ENCODE measurements at regions not wholly inside any gene's neighbourhood (a gene's known extent, or its start where the extent isn't known, plus 50 kb on each side); places are given as distances from the start of the nearest gene placed in this dataset.

DNA sequence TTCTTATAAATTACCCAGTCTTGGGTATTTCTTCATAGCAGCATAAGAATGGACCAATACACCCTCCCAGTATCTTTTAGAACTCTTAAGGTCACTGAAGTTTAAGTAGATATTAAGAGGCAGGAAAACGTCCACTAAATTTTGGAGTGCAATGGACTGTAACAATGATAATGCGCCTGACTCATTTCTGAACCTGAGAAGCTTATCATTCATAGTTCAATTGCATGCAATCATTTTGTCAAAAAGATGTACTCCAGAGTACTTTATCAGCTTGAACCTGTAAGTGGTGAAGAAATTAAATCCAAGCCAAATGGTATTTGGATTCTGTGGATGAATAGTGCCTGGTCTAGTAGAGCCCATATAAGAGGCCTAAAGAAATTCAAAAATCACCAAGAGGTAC lies 196.5 kb upstream of the CDH9 start:
- TF ChIP-seq, protein P1, sequence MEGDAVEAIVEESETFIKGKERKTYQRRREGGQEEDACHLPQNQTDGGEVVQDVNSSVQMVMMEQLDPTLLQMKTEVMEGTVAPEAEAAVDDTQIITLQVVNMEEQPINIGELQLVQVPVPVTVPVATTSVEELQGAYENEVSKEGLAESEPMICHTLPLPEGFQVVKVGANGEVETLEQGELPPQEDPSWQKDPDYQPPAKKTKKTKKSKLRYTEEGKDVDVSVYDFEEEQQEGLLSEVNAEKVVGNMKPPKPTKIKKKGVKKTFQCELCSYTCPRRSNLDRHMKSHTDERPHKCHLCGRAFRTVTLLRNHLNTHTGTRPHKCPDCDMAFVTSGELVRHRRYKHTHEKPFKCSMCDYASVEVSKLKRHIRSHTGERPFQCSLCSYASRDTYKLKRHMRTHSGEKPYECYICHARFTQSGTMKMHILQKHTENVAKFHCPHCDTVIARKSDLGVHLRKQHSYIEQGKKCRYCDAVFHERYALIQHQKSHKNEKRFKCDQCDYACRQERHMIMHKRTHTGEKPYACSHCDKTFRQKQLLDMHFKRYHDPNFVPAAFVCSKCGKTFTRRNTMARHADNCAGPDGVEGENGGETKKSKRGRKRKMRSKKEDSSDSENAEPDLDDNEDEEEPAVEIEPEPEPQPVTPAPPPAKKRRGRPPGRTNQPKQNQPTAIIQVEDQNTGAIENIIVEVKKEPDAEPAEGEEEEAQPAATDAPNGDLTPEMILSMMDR (IDR thresholded peaks at IDR 0.05), result no peak
- no peak for TF ChIP-seq POLR2A (IDR thresholded peaks at IDR 0.05)
- no peak for TF ChIP-seq POLR2AphosphoS5 (IDR thresholded peaks at IDR 0.05; ENCODE audit: insufficient read depth in 1 of 2, low read depth in 1 of 2)
